Aorta (tissue), 5 donors: ENCODE measurements at regions not wholly inside any gene's neighbourhood (a gene's known extent, or its start where the extent isn't known, plus 50 kb on each side); places are given as distances from the start of the nearest gene placed in this dataset.

Source experiments
- ATAC-seq: fragments of 200-7000 bp; cut with Tn5 transposase; one replicate; pipeline ENCODE4 v1.9.1; 2022; ENCODE audit warnings: moderate library complexity; ENCODE audit not compliant: low FRiP score
- DNase-seq, 2 donors: peaks; one replicate each; pipeline ENCODE4 v3.0.0-alpha.2; 2020
- H3K27ac ChIP-seq, 2 donors: one replicate each; pipeline ENCODE4 v1.5.1; 2013; ENCODE audit warnings: low read length in 2 of 2, mild to moderate bottlenecking in 2 of 2, moderate library complexity in 2 of 2, control low read depth in 1 of 2, inconsistent platforms in 1 of 2, low read depth in 1 of 2
- H3K27me3 ChIP-seq, 2 donors: one replicate each; pipeline ENCODE4 v1.6.1; 2013; ENCODE audit warnings: control low read depth in 1 of 2, low read length in 1 of 2, mild to moderate bottlenecking in 1 of 2, moderate library complexity in 1 of 2; ENCODE audit not compliant: insufficient read depth in 2 of 2, control insufficient read depth in 1 of 2
- H3K36me3 ChIP-seq, 2 donors: one replicate each; pipeline ENCODE4 v1.6.1; 2013; ENCODE audit warnings: control low read depth in 1 of 2, low read length in 1 of 2, mild to moderate bottlenecking in 1 of 2; ENCODE audit not compliant: insufficient read depth in 2 of 2, control insufficient read depth in 1 of 2
- H3K4me1 ChIP-seq, 2 donors: one replicate each; pipeline ENCODE4 v1.6.1; 2013; ENCODE audit warnings: low read length in 2 of 2, control low read depth in 1 of 2, mild to moderate bottlenecking in 1 of 2, moderate library complexity in 1 of 2; ENCODE audit not compliant: insufficient read depth in 2 of 2, control insufficient read depth in 1 of 2
- H3K4me3 ChIP-seq, 2 donors: one replicate each; pipeline ENCODE4 v1.5.1; 2013; ENCODE audit warnings: low read length in 2 of 2, control low read depth in 1 of 2, mild to moderate bottlenecking in 1 of 2
- H3K9me3 ChIP-seq: one replicate; pipeline ENCODE4 v1.6.1; 2013; ENCODE audit warnings: mild to moderate bottlenecking, low read length; ENCODE audit not compliant: control insufficient read depth
- WGBS, 2 donors: extraction: QIAGEN DNeasy Blood & Tissue Kit; methylation state at CpG; one replicate each; pipeline ENCODE4 v1.1.7; 2013; 5-methylcytosine and 5-hydroxymethylcytosine counted together
- intact Hi-C, 2 donors: fragments of 100-400 bp; cut with DNase I; formaldehyde crosslinking; loops; one replicate each; pipeline versions ENCODE4 v1.14.2 to v1.15.0; 2022
- donor health status: healthy with polysubstance abuse.
- donor health status: Bipolar disorder and iron deficiency.
- donor health status: DM: no; HTN: no; CAD: no.
- donor health status: DM: no; HTN: no; CAD: no.
- donor health status: DM: yes; HTN: yes; CAD: no.

DNA sequence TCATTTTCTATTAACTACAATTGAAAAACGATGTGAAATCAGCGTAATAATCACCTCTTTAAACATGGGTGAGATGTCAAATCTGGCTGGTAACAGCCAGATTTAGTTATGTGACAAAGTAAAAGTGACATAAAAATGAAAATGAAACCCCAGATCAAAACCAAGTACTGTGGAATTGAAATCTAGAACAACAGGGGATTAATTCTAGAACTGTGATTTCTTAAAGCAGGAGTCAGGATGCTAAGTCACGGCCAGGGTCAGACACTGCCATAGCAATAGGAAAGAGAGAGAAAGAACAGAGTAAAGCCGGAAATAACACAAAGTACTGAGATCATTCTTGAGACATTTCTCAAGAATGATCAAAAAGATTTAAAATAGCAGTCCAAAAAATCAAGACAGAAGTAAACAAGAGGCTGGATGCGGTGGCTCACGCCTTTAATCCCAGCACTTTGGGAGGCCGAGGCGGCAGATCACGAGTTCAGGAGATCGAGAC lies 1183.7 kb upstream of the NXPH2 start:
- no peak overlapping the region for H3K4me3 ChIP-seq
- ATAC-seq = no peak
- 77 to 79% methylated on average over 10 of the region's 10 CpGs for WGBS, 2 donors

GRCh38 chr2:139949242-139949972 lies 1169.2 kb upstream of the NXPH2 start:
- Histone ChIP-seq H3K4me3 (no peak overlapping the region), H3K9me3 (no peaks in the 10 kb centered on the region), H3K27ac (no peak overlapping the region), H3K27me3 (no peaks in the 10 kb centered on the region), H3K4me1 (no peaks in the 10 kb centered on the region), H3K36me3 (no peaks in the 10 kb centered on the region)
- 93 to 94% methylated on average over 6 of the region's 6 CpGs for WGBS, 2 donors
- intact Hi-C loops = no loop called here
- DNase-seq (no peak), ATAC-seq (no peak)

More for the DNA sequence above, 1183.7 kb upstream of the NXPH2 start:
- Histone ChIP-seq H3K27ac (no peak overlapping the region), H3K9me3 (no peaks in the 10 kb centered on the region), H3K4me1 (no peaks in the 10 kb centered on the region), H3K36me3 (no peaks in the 10 kb centered on the region), H3K27me3 (no peaks in the 10 kb centered on the region)
- DNase-seq = no peak
- intact Hi-C loops = no loop called here

GRCh38 chr2:139946690-139947089 lies 1166.5 kb upstream of the NXPH2 start:
- Histone ChIP-seq H3K4me3 (no peak overlapping the region), H3K27ac (no peak overlapping the region), H3K27me3 (no peaks in the 10 kb centered on the region), H3K4me1 (no peaks in the 10 kb centered on the region), H3K36me3 (no peaks in the 10 kb centered on the region), H3K9me3 (no peaks in the 10 kb centered on the region)
- WGBS, 2 donors = 90% methylated on average over 2 of the region's 2 CpGs
- no peak for ATAC-seq
- DNase-seq = no peak
- intact Hi-C loops = no loop called here

DNA sequence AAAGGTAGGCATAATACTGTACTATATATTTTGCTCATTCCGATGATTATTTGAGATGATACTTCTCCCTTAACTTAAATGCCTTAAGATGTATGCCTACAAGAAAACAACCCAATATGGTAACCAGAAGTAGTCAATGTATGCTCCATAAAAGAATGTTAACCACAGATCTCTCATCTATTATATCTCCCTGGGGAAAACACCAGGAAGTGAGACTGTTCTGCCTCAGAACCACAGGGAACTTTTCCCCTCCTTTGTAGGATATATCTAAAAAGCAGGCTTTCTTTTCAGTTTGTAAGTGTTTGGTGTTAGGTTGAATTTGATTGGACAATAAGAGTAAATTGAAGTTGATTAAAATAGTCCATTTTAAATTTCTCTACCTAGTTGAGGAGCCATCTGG lies 1160.5 kb upstream of the NXPH2 start:
- DNase-seq (no peak), ATAC-seq (no peak)
- intact Hi-C loops = no loop called here
- Histone ChIP-seq H3K27ac (no peak overlapping the region), H3K9me3 (no peaks in the 10 kb centered on the region), H3K27me3 (no peaks in the 10 kb centered on the region), H3K4me1 (no peaks in the 10 kb centered on the region), H3K36me3 (no peaks in the 10 kb centered on the region), H3K4me3 (no peak overlapping the region)
- WGBS, 2 donors = 91 to 96% methylated on average over 1 of the region's 1 CpG

GRCh38 chr2:139925903-139926302 lies 1145.7 kb upstream of the NXPH2 start:
- no peak for ATAC-seq
- Histone ChIP-seq H3K4me1 (no peaks in the 10 kb centered on the region), H3K36me3 (no peaks in the 10 kb centered on the region), H3K9me3 (no peaks in the 10 kb centered on the region), H3K27me3 (no peaks in the 10 kb centered on the region), H3K27ac (no peak overlapping the region), H3K4me3 (no peak overlapping the region)
- 4 to 8% methylated on average over 1 of the region's 1 CpG for WGBS, 2 donors
- intact Hi-C loops = no loop called here
- DNase-seq = no peak

DNA sequence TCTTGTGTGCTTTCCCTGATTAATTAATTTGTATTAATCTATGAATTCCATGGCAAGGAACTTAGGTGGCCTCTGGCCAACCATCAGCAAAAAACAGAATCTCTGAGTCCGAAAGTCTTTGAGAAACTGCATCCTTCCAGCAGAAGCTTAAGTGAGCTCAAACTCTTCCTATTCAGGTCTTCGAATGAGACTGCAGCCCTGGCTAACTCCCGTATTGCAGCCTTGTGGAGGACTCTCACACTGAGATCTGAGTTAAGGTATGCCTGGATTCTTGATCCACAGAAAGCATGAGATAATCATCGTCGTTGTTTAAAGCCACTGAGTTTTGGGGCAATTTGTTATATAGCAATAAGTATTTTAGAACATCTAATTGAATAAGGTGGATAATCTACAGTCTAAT lies 1143.9 kb upstream of the NXPH2 start:
- 61 to 65% methylated on average over 5 of the region's 5 CpGs for WGBS, 2 donors
- no peaks in the 10 kb centered on the region for H3K9me3 ChIP-seq
- no peaks in the 10 kb centered on the region for H3K4me1 ChIP-seq
- intact Hi-C loops = no loop called here
- no peak for ATAC-seq
- H3K4me3 ChIP-seq = no peak overlapping the region
- H3K27me3 ChIP-seq = no peaks in the 10 kb centered on the region
- no peak for DNase-seq
- H3K27ac ChIP-seq = no peak overlapping the region
- H3K36me3 ChIP-seq = no peaks in the 10 kb centered on the region

GRCh38 chr2:139918982-139919381 lies 1138.8 kb upstream of the NXPH2 start:
- Histone ChIP-seq H3K9me3 (no peaks in the 10 kb centered on the region), H3K27ac (no peak overlapping the region), H3K4me1 (no peaks in the 10 kb centered on the region), H3K4me3 (no peak overlapping the region), H3K27me3 (no peaks in the 10 kb centered on the region), H3K36me3 (no peaks in the 10 kb centered on the region)
- ATAC-seq (no peak), DNase-seq (no peak)
- 77 to 88% methylated on average over 3 of the region's 3 CpGs for WGBS, 2 donors
- intact Hi-C loops = no loop called here

DNA sequence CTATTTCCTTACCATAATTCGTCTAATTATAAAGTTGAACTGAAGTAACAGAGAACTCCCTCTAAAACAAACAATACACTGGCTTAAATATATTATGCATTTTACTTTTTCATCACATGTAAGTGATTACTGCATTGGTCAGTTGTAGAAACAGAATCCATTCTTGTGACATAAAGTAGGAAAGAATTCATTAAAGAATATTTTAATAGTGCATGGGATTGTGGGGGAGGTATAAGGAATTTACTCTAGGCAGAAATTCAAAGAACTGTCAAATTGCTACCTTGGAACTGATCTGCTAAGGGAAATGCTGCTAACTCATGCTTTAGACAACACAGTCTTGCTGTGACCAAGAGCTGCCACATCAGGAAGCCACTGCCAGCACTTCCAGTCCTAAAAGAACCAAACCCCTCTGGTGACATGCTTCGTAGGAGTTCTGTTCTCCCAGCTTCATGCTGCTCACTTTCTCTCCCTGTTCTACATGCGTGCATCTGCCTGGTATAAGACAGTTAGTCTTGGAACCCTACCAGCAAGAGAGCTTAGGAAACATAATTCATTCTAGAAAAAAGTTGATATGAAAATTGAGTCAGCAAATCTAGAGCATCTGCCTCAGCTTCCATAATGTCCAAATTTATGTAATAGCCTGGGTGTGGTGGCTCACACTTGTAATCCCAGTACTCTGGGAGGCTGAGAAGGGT lies 1137.6 kb upstream of the NXPH2 start:
- ATAC-seq (no peak), DNase-seq (no peak)
- Histone ChIP-seq H3K9me3 (no peaks in the 10 kb centered on the region), H3K4me3 (no peak overlapping the region), H3K27ac (no peak overlapping the region), H3K36me3 (no peaks in the 10 kb centered on the region), H3K4me1 (no peaks in the 10 kb centered on the region), H3K27me3 (no peaks in the 10 kb centered on the region)
- WGBS, 2 donors = 19 to 20% methylated on average over 3 of the region's 3 CpGs
- intact Hi-C loops = no loop called here

GRCh38 chr2:139916822-139917221 lies 1136.6 kb upstream of the NXPH2 start:
- DNase-seq = no peak
- Histone ChIP-seq H3K36me3 (no peaks in the 10 kb centered on the region), H3K27ac (no peak overlapping the region), H3K27me3 (no peaks in the 10 kb centered on the region), H3K4me3 (no peak overlapping the region), H3K4me1 (no peaks in the 10 kb centered on the region), H3K9me3 (no peaks in the 10 kb centered on the region)
- 73 to 87% methylated on average over 7 of the region's 7 CpGs for WGBS, 2 donors
- ATAC-seq = no peak
- intact Hi-C loops = no loop called here
